Activated T-cell treated with anti-CD3 and anti-CD28 coated beads, Interleukin-2, amount 50 U/mL, for 48 hours (primary cell): ENCODE measurements at regions not wholly inside any gene's neighbourhood (a gene's known extent, or its start where the extent isn't known, plus 50 kb on each side); places are given as distances from the start of the nearest gene placed in this dataset.

Source experiments
- DNase-seq, 2 experiments: peaks; one replicate each; pipeline ENCODE4 v3.0.0-alpha.2; 2020

DNA sequence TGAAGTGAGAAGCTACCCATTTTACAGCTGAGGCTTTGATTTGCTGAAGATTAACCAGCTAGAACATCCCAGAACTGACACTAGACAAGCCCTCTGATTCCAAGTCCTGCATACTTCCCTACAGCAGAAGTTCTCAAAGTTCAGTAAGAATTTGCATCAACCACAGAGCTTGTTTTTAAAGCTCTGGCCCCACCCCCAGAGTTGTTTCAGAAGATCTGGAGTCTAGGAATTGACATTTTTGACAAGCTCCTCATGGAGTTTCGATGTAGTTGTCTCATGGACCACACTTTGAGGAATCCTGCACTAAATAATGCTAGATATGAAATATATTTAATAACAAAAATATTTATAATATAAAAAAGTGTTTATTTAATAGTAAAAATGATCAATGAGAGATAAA is 120.3 kb upstream of the ADAMTS18 start:
- no peak for DNase-seq

DNA sequence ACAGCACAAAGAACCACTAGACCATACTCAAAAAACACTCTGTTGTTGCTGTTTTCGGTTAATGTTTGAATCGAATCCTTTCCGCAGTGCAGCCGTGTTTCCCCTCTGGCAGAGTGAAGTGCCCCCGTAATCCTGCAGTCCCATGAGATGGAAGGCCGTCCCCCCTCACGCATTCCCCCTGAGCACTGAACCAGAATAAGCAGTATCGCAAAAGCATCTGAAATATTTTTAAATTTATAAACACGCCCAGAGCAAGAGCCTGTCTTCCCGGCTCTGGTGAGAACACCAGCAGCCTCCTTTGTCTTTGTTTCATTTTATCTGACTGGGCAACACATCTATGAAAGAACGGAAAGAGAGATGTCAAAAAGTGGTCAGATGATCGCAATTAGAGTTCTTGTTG is 121.0 kb upstream of the ADAMTS18 start:
- no peak for DNase-seq

DNA sequence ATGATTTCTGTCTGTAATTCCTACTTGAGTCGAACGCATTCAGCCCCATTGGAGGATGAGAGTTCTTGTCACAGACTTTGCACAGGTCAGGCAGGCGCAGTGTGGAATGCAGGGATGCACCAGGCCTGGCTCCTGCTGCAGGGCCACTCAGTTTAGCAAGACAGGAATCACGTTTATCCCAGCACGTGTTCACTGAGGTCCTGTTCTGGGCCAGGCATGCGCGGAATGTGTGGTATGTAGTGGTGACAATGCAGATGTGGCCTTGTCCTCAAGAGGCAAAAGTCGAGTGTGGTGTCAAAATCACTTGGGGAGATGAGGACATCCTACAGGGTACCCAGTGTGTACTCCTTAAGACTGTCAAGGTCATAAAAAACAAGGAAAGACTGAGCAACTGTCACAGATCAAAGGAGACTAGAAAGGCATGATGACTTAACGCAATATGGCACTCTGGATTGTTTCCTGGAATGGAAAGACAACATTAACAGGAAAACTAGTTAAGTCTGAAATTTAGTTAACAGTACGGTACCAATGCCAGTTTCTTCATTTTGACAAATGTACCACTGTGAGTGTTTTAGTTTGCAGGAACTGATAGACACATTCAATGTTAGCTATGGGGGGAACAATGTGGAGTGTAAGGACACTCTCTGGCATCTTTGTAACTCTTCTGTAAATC is 121.5 kb upstream of the ADAMTS18 start:
- no peak for DNase-seq

DNA sequence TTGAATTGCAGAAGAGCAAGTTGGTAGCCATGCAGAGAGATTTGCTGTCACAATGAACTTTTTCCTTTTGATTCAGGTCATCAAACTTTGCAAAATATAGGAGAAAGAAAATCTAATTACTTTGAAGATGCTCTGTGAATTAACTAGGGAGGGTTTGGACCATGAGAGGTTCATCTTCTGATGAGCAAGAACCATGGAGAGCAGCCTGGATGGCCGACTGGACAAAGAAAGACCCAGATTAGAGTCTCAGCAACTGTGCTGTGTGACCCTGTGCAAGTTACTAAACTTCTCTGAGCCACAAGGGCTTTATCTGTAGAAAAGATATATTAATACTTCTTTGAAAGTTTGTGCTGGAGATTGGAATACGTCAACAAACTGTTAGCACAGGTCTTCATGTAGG is 122.6 kb upstream of the ADAMTS18 start:
- no peak for DNase-seq

DNA sequence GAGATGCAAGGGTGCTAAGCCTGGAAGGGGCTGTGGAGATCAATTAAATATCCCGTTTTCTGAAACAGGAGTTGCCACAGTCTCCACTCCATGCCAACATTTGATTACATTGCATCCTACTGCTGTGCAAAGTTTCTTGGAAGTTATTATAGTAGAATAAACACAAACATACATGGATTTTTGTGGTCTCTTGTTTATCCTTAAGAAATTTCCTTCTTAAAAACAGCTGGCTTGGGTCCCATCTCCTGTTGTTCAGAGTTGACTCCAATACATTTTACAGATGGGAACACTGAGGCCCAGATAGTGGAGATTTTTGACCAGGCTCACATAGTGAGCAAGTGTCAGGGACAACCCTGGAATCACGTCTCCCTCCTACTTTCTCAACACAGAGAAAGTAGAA is 124.0 kb upstream of the ADAMTS18 start:
- no peak for DNase-seq

- DNase-seq: no peak
These were observed 127.7 kb upstream of the ADAMTS18 start for GRCh38 chr16:77562497-77562896.

GRCh38 chr16:77564791-77565390 is 130.1 kb upstream of the ADAMTS18 start:
- no peak for DNase-seq

GRCh38 chr16:77569406-77569805 is 134.6 kb upstream of the ADAMTS18 start:
- no peak for DNase-seq

- DNase-seq: no peak
These were observed 135.7 kb upstream of the ADAMTS18 start for GRCh38 chr16:77570574-77570973.

DNA sequence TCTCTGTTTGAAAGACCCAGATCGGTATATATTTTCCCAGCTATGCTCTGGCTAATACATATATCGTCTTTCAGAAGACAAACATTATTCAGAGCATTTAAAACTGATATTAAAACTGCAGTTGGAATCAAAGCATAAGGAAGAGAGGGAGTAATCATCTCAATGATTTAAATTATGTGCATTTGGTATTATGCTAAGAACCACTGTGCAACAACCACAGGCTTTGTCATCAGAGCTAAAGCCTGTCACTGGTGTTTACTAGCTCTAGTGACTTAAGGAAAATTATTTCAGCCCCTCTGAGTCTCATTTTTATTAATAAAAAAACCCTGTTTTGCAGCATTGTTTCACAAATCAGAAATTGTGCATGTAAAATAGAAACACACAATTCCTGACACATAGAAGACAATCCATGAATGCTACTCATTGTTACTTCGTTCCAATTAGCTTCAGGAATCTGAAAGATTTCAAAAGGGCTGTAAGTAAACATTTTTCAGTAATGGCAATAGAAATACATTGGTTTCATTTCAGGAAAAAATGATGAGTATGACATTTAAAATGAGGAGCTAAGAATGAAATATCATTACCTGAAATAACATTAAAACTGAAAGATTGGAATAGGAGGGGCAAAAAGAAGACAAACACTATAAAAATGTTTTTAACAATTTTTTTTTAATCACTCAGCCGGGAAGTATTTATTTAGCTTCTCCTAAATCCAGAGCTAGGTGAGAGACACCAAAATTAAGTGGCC is 136.5 kb upstream of the ADAMTS18 start:
- DNase-seq: no peak

GRCh38 chr16:77574867-77575624 is 140.2 kb upstream of the ADAMTS18 start:
- no peak for DNase-seq

DNA sequence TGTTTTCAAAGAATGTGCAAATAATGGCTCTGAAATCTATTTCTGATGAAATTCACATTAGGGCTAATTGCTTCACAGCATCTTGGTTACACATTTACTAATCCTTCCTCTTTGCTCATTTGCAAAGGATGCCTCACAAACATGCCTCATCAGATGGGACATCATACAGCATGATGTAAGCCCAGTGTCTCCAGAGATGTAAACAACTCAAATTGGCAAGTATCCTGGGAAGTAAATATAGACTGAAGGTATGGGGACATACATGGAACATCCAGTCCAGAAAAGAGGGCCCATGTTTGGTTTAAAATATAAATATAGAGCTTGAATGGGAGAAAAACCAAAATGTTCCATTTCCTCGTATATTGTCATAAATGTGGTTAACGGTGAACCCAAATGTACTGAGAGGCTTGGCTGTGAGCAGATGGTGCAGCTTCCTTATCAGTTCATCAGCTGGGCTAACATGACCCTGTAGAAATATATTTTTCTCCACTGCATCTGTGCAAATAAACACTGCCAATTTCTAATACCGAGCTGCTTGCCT is 142.9 kb upstream of the NUDT7 start:
- DNase-seq: no peak

- DNase-seq: no peak
These were observed 140.6 kb upstream of the NUDT7 start for GRCh38 chr16:77581706-77582105.

DNA sequence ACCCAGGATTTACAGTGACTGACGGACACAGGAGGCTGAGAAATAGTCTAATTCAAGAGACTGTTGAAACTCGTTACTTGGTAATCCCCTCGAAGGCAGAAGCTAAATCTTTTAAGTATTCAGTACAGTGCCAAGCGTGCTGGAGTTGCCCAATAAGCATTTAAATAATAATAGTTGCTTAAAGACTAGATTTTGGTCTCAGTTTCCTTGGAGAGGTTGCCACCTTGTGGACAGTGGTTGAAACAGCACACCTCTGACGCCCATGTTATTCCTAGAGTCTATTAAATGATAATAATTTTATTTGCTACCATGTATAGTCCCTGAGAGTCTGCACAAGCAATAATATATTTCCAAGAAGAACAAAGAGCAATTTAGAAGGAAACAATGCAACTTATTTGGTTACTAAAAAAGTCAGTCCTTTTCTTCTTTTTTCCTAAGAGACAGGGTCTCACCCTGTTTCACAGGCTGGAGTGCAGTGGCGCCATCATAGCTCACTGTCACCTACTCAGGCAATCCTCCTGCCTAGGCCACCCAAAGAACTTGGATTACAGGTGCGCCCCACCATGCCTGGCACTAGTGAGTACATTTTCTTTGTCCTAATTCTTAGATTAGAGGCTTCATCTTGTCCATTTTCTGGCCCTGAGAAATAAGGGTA is 138.0 kb upstream of the NUDT7 start:
- peak; percentile 49 to 54 for DNase-seq

DNA sequence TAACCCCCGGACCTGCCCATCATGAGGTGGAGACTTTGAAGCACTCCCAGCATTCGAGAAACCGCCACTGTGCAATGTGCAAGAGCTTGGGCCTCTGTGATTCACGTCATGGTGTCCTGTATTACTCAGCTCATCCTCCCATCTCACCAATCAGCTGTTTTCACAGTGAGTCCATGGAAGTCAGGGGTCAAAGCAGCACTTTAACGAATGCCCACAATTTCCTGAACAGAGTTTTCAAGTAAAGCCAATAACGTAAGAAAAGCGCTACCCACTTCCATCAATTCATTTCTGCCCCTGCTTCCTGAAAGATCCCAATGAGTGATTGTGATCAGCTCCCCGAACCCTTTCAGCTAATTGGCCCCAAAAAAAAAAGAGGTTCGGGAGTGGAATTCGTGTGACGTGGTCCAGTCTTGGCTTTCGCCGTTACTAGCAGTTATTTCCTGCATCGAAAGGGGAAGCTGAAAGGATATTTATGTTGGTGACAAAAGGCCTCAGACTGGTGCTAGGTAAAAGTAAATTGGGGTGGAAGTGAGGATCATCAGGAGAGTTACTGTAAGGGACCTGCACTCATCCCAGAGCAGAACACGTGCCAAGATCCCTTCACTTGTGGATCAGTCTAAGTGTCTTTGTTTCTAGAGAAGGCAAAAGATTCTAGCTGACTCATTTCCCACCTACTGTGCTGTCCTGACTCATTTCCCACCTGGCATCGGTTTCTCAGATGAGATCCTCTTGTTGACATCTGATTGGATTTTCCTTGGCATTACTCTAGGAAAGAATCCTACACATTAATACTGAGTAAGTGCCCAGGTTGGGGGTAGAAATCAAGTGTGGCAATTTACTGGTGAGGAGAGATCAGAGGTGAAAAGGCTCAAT is 136.7 kb upstream of the NUDT7 start:
- DNase-seq: no peak

DNA sequence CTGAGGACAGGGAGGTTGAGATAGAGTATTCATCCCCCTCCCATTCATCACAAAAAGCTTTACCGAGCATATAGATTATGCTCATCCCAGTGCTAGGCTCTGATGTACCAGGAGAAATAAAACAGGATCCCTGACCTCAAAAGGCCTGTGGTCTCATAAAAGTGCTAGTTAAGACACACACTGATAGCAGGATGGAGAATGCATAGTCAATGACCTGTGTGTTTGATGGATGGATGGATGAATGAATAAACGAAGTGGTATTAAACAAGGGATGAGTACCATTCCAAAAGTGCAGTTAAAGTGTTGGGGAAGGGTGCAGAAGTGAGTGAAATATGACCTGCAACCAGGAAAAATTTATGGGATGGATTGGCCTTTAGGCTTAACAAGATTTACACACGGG is 133.9 kb upstream of the NUDT7 start:
- no peak for DNase-seq

GRCh38 chr16:77589071-77589765 is 133.1 kb upstream of the NUDT7 start:
- DNase-seq: no peak

GRCh38 chr16:77590707-77591106 is 131.6 kb upstream of the NUDT7 start:
- no peak for DNase-seq

DNA sequence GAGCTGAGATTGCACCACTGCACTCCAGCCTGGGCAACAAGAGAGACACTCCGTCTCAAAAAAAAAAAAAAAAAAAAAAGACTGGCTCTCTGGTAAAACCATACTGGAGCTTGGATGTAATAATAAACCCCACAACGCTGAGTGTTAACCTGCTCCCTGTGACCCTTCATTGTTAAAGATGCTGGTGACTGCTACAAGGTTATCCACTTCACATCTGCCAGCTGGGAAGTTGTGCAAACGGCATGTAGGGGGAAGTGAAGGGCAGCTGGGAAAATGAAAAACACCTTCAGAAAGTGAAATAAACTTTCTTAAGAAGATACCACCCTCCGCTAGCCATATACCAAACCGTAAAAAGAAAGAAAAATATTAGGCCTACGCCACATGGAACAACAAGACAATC is 131.0 kb upstream of the NUDT7 start:
- no peak for DNase-seq

- DNase-seq: no peak
These were observed 130.3 kb upstream of the NUDT7 start for GRCh38 chr16:77592021-77592420.

- DNase-seq: no peak
These were observed 128.3 kb upstream of the NUDT7 start for GRCh38 chr16:77594057-77594456.
